Activated CD8-positive, alpha-beta memory T cell treated with anti-CD3 and anti-CD28 coated beads, Interleukin-2, amount 50 U/mL, for 24 hours (primary cell): ENCODE measurements at regions not wholly inside any gene's neighbourhood (a gene's known extent, or its start where the extent isn't known, plus 50 kb on each side); places are given as distances from the start of the nearest gene placed in this dataset.
"Not testable (repeated sequence)": the region's sequence is repeated elsewhere in the genome, so short reads cannot be mapped to it uniquely, and the experiment has no call there.

Experiments used
- DNase-seq: peaks from one replicate; pipeline ENCODE4 v3.0.0-alpha.2; 2020; ENCODE audit errors: extremely low read depth

DNA sequence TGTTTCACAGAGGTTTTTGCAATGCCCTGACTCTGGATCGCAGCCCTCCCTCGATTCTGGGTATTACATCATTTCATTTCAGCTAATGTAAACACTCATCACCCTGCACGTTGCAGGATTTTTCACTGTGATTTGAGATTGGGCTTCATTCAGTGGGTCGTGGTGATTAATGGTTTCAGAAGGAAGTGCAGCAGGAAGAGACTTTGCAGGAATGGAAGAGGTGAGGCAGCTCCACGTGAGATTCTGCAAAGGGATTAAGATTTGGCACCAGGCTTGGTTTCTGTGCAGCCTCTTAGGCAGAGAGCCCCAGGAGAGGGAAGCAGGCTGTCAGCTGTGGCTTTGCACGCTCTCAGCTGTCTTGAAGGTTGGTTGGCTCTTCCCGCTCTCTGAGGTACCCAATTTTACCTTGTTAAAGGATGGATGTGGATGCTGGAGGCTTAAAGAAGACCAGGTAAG lies 95.2 kb downstream of the PLCE1 start:
- DNase-seq = no peak

DNA sequence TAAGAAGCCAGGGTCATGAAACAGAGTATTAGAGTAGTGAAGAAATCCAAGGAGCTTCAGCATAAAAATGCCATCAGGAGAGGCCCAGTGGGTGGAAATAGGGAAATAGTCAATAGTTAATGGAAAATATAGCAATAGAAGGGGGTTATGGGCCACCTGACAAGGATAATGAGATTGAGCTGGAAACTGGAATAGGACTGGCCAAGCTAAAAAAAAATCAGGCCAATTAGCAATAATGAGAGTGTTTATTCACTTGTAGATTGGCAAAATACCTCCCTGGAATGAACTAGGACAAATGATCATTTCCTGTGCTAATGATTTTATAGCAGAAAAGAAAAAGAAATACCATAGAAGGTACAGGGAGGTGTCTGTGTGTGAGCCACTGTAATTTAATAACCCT lies 97.9 kb downstream of the PLCE1 start:
- no peak for DNase-seq

DNA sequence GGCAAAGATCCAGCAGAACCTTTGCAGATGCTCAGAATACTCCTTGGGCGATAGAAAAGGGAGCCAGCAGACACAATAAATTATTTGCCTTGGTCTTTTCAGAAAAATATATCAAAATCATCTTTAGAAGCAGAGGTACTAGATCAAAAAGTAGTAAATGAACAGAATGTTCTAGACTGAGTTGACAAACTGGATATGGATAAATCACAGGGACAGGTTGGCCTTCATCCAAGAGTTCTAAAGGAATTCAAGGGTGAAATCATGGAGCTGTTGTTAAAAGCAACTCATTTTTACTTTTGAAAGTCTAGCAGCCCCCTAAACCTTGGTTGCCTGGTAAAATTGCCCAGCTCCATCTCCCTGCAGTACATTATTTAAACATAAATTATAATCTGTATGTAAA lies 99.1 kb downstream of the PLCE1 start:
- no peak for DNase-seq

DNA sequence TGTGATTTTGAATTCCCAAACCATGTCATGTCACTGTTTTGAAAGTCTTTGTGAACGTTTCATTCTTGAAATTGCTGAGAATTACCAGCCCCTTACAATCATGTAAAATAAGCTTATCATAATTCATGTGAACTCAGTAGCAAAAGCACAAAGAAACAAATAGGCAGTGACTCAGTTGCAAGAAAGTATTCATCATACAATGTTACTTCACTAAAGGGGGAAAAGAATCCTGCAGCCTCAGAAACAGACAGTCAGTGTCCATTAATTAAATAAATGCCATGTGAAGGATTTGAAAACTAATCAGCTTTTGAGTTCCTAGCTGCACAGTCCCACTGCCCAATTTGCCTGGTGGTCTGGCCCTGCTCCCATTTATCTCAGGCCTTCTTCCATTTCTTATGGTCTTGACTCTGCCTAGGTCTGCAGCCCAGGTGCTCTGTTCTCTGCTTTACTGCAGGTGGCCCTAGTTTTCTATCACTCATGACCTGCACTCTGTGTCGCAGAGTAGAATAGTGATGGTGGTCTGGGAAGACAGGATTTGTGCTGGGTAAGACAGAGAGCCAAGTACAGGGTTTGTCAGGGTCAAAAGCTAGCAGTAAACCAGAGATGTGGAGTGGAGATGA lies 99.7 kb downstream of the PLCE1 start:
- no peak for DNase-seq

DNA sequence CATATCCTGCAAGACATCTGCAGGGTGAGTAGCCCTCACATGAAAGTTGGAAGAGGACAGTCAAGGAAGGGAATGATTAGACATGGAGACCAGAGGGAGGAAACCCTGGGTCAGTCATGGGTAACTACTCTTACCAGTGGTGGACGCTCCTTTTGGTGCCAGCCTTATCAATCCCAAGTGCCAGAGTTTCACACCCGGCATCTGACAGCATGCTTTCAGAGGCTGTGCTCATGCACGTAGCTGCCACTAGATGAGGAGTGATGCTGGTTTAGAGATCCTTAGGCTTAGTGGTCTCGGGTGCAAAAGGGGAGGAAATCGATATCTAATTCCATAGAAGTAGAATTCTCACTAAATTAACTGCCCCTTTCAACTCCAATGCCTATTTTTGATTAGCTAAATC lies 100.8 kb downstream of the PLCE1 start:
- no peak for DNase-seq

DNA sequence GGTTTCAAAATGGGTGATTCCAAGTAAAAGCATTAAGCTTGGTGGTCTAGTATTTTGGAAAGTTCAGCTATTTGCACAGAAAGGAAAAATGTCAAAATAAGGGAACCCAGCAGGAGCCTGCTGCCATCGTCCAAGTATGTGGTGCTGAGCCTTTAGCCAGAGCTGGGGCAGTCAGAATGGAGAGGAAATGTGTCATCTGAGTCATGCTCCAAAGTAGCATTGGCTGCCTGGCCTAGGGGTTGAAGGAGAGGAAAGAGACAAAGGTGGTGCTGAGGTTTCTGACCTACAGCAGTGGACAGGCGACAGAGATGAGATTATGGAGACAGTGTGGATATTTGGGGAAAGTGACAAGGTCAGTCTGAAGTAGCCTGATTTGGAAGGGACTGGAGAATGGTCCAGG lies 103.9 kb downstream of the PLCE1 start:
- no peak for DNase-seq

DNA sequence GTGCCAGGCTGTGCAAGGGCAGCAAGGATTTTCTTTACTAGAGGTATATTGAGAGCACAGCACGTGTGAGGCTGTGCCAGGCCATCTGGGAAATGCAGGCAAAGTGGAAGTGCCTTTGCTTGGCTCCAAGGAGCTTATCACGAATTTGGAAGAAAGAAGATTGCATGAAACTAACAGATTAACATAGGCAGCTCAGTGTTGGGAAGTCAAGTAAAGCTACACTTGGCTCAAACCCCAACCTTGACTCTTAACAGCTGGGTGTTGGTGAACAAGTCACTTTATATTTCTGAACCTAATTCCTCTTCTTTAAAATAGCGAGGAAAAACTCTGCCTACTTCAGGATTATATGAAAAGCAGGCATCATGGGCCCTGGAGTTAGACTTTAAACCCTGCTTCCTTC lies 105.2 kb downstream of the PLCE1 start:
- no peak for DNase-seq

DNA sequence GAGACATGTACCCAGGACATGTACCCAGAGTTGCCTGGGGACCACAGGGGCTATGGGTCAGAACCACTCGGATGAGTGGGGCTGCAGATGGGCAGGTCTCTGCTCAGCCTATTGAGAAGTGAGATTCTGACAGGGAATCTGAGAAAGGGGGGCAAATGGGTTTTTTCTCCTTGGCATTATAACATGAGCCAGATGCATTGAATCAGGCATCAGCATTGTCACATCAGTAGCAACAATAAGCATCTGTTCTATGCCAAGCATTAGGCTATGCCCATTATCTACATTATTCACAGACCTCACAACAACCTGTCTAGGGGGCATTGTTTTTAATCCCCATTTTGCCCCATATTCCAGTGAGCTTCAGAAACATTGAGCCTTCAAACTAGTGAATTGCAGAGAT lies 108.2 kb downstream of the PLCE1 start:
- no peak for DNase-seq

DNA sequence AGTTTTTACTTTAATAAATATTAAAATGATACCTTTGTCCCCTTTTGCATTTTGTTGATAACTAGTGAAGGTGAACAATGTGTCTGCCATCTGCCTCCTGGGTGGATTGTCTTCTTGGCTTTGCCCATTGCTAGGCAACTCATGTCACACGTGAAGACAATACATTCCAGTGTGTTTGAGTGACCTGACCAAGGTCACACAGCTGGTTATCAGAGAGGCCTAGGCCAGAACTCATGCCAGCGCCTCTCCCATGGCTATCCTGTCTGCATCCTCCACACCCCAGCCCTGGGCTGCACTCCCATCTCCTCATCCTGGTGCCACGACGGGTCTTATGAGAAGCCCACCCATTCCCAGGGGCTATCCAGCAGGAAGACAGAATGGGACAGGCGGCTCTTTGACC lies 108.7 kb downstream of the PLCE1 start:
- DNase-seq = no peak

DNA sequence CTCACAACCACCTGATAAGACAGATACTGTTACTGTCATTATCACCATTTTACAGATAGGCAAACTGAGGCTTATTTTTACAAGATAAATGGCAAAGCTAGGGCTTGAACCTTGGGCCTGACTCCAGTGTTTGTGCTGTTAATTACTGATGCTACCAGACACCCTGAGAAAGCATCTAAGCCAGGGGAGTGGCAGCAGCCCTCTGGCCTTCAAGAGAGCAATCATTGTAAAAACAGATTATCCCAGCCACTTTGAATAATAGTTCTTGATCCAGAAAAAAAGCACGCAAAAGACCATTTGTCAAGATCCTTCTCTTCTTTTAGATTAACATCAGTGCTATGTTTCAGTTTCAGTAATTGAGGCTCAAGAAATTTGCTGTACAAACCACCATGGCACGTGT lies 109.5 kb downstream of the PLCE1 start:
- DNase-seq = no peak

DNA sequence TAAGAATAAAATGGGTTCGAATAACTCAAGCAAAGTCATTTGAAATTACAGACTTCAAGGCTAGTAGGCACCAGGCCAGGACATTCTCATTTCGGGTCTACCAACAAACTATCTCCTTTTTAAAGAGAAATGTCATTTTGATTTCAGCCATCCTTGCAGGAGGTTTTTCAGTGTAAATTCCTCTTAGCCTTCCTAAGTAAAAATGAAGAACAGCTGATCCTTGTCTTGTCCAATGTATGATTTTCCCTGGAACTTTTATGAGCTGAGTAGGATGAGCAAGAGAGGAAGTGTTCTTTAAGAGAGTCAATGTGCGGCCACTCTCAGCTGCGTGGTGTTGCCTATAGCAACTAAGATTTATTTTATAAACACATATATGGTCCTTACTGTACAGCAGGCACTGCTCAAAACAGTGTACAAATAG lies 110.1 kb downstream of the PLCE1 start:
- no peak for DNase-seq

DNA sequence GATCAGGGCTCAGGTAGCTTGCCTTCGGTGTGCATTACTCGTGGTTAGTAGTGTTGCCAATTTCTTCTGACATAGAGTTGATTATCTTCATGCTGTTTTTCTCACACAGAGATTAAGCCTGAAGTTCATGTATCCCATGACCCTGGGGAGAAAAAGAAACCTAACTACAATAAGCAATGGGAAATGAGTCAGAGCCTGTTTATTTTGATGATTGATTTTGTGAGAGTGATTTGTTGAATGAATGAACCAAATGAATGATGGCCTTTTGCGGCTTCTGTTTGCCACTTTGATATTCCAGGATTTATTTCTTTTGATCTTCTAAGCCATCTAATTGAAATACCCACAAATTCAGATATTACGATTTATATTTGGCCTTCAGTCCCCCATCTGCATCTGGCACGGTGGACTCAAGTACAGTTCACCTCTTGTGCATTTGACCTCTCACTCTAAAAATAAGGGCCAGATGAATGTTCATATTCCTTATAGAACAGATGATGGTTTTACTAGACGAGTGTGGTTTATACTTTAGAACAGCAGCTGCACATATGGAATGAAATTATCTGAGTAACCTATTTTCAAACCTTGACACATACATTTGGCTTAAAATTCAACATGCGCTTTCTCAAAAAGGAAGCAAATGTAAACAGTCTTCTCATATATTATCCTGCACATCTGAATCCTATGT lies 110.7 kb downstream of the PLCE1 start:
- DNase-seq = no peak

DNA sequence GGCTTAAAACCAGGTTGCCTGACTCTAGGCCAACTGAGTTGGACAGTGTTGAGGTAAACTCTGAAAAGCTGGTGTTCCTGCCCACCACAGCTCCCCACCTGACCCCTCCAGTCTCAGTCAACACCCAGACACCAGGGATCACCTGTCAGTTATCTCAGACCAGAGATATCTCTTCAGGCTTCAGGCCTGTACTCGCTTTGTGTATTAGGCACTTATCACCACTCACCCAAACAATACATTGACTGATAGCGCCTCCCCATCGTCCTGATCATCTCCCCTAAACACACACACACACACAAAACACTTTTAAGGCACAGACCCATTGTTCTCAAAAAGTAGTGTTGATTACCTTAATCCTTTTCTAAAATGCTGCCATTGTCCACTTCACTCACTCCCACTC lies 111.5 kb downstream of the PLCE1 start:
- DNase-seq = no peak

DNA sequence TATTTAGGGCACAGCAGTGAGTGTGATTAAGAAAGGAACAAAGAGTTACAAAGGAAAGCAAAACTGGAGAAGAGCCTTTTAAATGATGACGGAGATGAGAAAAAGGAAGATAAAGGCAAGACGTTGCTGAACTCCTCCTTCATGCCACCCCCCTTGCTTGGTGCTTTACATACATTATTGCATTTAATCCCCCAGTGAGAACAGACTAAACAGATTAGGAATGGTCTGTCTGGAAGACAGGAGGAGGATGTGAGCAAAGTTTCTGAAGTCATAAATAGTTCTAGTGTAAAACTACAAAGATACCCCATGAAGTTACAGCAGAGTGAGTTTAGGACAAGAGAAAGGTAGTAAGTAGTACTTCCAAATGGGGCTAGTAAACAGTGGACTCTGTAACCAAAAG lies 113.5 kb downstream of the PLCE1 start:
- DNase-seq = no peak

DNA sequence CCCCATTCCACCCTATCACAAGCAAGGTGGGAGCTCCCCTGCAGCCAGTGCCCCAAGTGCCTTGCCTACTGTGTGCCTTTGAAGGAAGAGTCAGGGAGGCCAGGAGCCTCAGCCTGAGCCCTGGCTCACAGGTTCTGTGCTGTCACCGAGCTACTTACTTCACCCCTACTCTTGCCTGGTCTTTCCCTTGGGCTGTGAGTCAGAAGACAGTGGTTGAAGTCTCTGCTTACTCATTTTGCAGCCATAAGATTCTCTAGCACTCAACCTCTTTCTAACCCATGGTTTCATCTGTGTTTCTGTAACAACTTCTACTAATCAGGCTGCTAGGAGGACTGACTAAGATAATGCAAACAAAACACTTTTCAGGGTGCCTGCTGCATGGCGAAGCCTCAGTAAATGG lies 114.5 kb downstream of the PLCE1 start:
- DNase-seq = no peak

DNA sequence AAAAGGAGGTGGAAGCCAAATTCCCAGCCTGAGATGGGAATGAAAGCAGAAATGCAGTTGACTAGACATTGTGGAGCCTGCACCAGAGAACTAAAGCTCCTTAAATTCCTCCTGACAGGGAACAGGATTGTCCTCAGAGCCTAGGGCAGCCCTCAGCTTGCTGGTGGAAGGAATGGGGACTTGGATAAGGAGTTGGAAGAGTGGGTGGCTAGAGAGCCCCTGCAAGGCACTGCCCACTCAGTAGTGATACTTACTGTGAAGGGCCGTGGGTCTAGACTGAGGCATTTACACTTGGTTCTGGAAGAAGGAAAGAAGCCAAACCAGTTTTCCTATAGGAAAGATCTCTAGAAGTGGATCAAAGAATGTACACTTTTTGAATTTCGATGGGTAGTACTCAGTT lies 117.6 kb downstream of the PLCE1 start:
- DNase-seq = no peak

DNA sequence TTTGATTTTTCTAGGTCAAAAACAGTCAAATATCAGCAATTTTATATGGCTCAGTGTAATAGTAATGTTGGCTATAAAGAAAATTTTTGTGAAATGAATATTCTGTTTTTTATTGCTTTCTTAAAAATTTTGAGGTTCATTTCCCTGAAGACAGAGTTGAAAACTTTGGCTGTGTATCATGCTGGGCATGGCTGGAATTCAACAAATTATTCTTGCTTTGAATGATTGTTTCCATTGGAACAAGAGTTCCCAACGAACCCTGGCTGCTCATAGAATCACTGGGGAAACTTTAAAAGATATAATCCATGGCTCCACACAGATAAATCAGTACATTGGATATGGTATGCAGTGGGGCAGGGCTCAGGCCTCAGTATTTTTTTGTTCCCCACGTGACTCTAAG lies 118.6 kb downstream of the PLCE1 start:
- DNase-seq = no peak

DNA sequence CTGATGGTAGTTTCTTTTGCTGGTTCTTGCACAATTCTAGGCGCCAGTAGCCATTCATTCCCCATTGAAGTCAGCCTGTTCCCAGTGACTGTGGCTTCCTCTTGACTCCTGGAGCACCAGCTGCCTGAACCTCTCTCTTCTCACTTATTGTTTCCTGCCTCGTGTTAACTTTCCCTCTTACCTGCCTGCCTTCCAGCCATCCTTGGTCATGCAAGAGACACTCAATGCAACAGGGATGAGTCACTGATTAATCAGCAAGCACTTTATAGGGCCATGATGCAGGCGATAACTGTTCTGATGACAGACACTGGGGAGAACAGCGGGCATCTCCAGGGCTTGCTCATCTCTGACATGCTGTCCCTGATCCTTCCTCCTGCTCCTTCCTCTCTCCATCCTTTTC lies 122.0 kb downstream of the PLCE1 start:
- no peak for DNase-seq

DNA sequence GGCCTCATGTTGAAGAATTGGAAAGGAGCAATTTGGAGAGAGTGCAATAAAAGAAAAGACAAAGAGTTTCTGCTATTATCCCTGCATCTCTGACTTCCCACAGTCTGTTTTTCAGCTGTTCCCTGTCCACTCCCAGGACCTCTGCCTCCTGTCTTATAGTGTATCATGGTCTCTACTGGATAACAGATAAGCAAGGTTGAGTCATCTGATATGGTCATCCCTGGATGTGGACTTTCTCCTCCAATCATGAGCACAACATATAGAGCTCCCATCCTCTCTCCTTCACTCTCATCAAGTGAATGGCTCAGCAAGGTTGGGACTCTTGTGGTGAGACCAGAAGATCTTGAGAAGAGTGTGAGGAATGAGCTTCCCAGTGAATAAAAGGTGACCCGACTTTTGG lies 123.1 kb downstream of the PLCE1 start:
- no peak for DNase-seq

DNA sequence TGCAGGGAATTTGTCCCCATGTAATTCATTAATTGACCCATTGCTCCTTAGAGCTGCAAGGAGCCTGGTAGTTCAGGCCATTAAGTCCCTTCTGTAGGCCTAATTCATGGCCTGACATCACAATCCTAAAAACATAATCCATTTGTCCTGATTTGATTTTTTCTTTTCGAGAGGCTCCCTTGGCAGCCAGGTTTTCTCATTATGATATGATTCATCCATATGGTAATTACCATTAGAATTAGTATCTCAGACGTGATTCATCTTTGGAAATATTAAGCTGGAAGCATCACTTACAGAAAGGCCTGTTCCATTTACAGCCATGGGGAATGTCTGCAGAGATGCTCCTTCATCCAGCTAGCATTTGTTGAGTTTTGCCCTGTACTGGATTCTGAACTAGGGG lies 128.5 kb downstream of the PLCE1 start:
- DNase-seq = no peak

DNA sequence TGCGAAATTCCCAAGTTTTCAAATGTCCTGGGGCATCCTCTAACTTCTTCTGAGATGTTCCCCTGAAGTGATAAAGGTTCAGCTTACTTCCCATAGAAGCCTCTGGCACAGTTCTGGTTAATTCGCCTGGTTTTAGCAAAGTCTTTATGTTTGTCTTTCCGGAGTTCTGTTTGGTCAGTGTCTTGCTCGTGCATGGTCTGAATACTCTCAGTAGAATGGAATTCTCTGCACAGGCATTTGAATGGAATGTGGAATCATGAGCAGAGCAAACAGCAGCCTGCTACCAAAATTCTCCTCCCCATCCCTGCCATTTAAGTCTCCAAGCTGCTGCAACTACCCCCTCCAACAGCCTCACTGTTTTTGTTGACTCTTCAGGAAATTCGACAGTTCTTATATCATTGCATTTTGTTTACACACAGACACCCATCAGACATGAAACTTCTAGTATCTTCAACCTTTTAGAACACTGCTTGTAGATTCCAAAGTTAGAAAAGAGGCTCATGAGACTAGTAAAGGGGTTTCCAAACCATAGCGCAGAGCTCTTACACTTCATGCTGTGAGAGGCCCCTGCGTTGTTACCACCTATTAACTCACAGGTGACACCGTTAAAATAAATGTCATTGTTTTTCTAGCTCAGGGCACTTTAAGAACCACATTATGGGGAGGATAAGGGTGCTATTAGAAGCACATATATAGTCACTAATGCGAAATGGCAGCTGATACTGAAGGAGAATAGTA lies 129.7 kb downstream of the PLCE1 start:
- no peak for DNase-seq

DNA sequence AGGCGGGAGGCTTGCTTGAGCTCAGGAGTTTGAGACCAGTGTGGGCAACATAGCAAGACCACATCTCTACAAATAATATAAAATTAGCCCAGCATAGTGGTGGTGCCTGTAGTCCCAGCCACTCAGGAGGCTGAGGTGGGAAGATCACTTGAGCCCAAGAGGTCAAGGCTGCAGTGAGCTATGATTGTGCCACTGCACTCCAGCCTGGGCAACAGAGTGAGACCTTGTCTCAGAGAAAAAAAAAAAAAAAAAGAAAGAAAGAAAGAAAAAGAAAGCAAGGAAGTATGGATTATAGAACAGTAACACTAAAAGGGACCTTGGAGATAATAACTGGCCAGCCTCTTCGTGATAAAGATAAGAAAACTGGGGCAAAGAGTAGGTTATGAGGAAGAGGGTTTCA lies 130.4 kb downstream of the PLCE1 start:
- DNase-seq = not testable (repeated sequence)

DNA sequence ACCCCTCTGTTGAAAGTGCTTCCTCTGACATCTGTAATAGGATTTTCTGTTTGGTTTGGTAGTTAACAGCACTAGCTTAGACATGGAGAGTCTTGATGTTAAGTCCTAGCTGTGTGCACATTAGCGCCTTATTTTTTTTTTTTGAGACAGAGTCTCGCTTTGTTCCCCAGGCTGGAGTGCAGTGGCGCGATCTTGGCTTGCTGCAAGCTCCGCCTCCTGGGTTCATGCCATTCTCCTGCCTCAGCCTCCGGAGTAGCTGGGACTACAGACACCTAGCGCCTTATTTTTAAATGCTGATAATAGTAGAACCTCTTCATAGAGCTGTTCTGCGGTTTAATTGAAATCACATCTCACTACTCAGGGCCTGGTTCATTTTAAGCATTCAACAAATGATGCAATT lies 131.5 kb downstream of the PLCE1 start:
- DNase-seq = not testable (repeated sequence)
